ENCODE measurements at regions not wholly inside any gene's neighbourhood (a gene's known extent, or its start where the extent isn't known, plus 50 kb on each side); places are given as distances from the start of the nearest gene placed in this dataset.
A peak's percentile ranks its signal among the peaks of the same experiment; 100 is the strongest.
"Not testable (repeated sequence)": the region's sequence is repeated elsewhere in the genome, so short reads cannot be mapped to it uniquely, and the experiment has no call there.

DNA sequence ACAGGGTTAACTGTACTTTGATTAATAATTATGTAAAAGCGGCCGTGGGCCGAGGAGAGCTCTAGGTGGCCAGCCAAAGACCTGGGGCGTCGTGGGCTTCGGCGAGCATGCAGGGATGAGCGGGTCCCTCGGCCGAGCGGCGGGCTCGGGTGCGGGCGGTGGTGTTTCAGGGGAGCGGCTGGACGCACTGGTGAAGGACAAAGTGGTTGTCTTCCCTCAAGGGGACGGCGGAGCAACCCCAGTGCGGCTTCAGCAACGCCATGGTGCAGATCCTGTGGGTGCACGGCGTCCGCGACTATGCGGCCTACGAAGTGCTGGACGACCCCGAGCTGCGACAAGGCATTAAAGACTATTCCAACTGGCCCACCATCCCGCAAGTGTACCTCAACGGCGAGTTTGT, 103.0 kb upstream of the C1GALT1C1 start:
- no peaks in the 10 kb centered on the region for H3K9me3 ChIP-seq (ENCODE audit: control insufficient read depth, insufficient read depth, low read depth, low read length)

DNA sequence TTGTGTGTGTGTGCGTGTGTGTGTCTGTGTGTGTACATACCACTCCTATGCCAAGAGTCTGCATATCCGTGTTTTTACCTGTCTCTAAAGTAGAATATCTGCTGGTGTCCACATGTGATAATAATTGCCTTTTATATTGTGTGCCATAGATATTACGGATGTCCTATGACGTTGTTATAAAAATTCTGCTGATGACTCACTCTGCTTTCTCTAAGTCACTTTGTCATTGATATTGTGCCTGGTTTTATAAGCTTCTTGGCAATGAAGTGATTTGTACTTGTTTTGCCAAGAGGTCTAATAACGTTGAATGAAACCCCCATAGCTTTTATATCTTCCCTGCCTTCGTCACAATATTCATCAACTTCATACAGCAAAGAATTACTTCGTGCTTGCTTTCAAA, 102.6 kb upstream of the C1GALT1C1 start:
- no peak overlapping the region for H2AFZ ChIP-seq (ENCODE audit: low read length)
- DNase-seq (ENCODE audit: low read depth in 2 of 2): peak in 1 of 2 donors; percentile 20
- H3K27ac ChIP-seq (ENCODE audit: insufficient read depth, low read length): no peak overlapping the region

More for the DNA sequence above, 103.0 kb upstream of the C1GALT1C1 start:
- Histone ChIP-seq H3K27ac (ENCODE audit: insufficient read depth, low read length) (no peak overlapping the region), H3K36me3 (ENCODE audit: control insufficient read depth, insufficient read depth, low read length) (no peaks in the 10 kb centered on the region), H4K20me1 (ENCODE audit: control insufficient read depth, extremely low read depth, insufficient read depth, low read length) (no peaks in the 10 kb centered on the region), H3K79me2 (ENCODE audit: control insufficient read depth, insufficient read depth, low read length) (no peaks in the 10 kb centered on the region), H3K4me3 (replicated peaks in 1 of 4; ENCODE audit: control extremely low read depth in 1 of 4, insufficient read depth in 1 of 4, low read depth in 3 of 4, low read length in 4 of 4) (no peak overlapping the region), H3K4me2 (ENCODE audit: extremely low read depth, insufficient read depth, low read length) (no peak overlapping the region), H3K9ac (ENCODE audit: insufficient read depth, low read length) (no peak overlapping the region), H3K4me1 (ENCODE audit: control insufficient read depth, extremely low read depth, insufficient read depth, low read length) (no peaks in the 10 kb centered on the region), H3K27me3 (ENCODE audit: control insufficient read depth, insufficient read depth, low read length) (no peaks in the 10 kb centered on the region), H2AFZ (ENCODE audit: low read length) (no peak overlapping the region)
- DNase-seq (ENCODE audit: low read depth in 2 of 2): no peak
- no peak for TF ChIP-seq EZH2 (IDR thresholded peaks at IDR 0.05; ENCODE audit: low read length, missing control alignments)
- TF ChIP-seq, protein P1, sequence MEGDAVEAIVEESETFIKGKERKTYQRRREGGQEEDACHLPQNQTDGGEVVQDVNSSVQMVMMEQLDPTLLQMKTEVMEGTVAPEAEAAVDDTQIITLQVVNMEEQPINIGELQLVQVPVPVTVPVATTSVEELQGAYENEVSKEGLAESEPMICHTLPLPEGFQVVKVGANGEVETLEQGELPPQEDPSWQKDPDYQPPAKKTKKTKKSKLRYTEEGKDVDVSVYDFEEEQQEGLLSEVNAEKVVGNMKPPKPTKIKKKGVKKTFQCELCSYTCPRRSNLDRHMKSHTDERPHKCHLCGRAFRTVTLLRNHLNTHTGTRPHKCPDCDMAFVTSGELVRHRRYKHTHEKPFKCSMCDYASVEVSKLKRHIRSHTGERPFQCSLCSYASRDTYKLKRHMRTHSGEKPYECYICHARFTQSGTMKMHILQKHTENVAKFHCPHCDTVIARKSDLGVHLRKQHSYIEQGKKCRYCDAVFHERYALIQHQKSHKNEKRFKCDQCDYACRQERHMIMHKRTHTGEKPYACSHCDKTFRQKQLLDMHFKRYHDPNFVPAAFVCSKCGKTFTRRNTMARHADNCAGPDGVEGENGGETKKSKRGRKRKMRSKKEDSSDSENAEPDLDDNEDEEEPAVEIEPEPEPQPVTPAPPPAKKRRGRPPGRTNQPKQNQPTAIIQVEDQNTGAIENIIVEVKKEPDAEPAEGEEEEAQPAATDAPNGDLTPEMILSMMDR (conservative IDR thresholded peaks at IDR 0.05 in 1 of 2, IDR thresholded peaks at IDR 0.05 in 1 of 2; ENCODE audit: low read depth in 1 of 2, low read length in 2 of 2): no peak

DNA sequence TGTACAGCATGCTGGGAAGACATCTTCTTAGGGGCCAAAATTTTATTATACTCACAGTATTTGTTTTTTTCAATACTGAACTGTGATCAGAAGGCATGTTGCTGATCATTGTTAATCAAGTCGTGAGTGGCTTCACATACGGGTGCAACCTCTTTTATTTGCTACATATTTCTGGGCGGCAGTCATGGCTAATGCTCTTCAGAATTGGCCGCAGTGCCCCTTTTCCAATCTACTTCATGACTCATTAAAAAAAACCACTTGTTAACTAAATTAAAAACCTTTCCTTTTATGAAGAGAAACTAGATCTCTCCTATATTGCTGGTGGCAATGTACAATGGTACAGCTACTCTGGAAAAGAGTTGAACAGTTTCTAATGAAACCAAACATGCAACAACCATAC, 101.5 kb upstream of the C1GALT1C1 start:
- H3K4me1 ChIP-seq (ENCODE audit: control insufficient read depth, extremely low read depth, insufficient read depth, low read length): no peaks in the 10 kb centered on the region
- no peaks in the 10 kb centered on the region for H3K27me3 ChIP-seq (ENCODE audit: control insufficient read depth, insufficient read depth, low read length)
- no peak overlapping the region for H3K4me3 ChIP-seq (replicated peaks in 1 of 4; ENCODE audit: control extremely low read depth in 1 of 4, insufficient read depth in 1 of 4, low read depth in 3 of 4, low read length in 4 of 4)
- no peak overlapping the region for H3K4me2 ChIP-seq (ENCODE audit: extremely low read depth, insufficient read depth, low read length)
- peak in 1 of 2 donors; percentile 63 for DNase-seq (ENCODE audit: low read depth in 2 of 2)
- H4K20me1 ChIP-seq (ENCODE audit: control insufficient read depth, extremely low read depth, insufficient read depth, low read length): no peaks in the 10 kb centered on the region
- H2AFZ ChIP-seq (ENCODE audit: low read length): no peak overlapping the region
- H3K9ac ChIP-seq (ENCODE audit: insufficient read depth, low read length): no peak overlapping the region
- H3K9me3 ChIP-seq (ENCODE audit: control insufficient read depth, insufficient read depth, low read depth, low read length): no peaks in the 10 kb centered on the region
- TF ChIP-seq EZH2 (IDR thresholded peaks at IDR 0.05; ENCODE audit: low read length, missing control alignments): no peak
- TF ChIP-seq, protein P1 (conservative IDR thresholded peaks at IDR 0.05 in 1 of 2, IDR thresholded peaks at IDR 0.05 in 1 of 2; ENCODE audit: low read depth in 1 of 2, low read length in 2 of 2): no peak
- H3K79me2 ChIP-seq (ENCODE audit: control insufficient read depth, insufficient read depth, low read length): no peaks in the 10 kb centered on the region
- H3K27ac ChIP-seq (ENCODE audit: insufficient read depth, low read length): no peak overlapping the region
- no peaks in the 10 kb centered on the region for H3K36me3 ChIP-seq (ENCODE audit: control insufficient read depth, insufficient read depth, low read length)

More for the DNA sequence above, 102.6 kb upstream of the C1GALT1C1 start:
- no peaks in the 10 kb centered on the region for H3K27me3 ChIP-seq (ENCODE audit: control insufficient read depth, insufficient read depth, low read length)
- no peak for TF ChIP-seq EZH2 (IDR thresholded peaks at IDR 0.05; ENCODE audit: low read length, missing control alignments)
- TF ChIP-seq, protein P1 (conservative IDR thresholded peaks at IDR 0.05 in 1 of 2, IDR thresholded peaks at IDR 0.05 in 1 of 2; ENCODE audit: low read depth in 1 of 2, low read length in 2 of 2): no peak
- no peak overlapping the region for H3K4me2 ChIP-seq (ENCODE audit: extremely low read depth, insufficient read depth, low read length)
- H3K36me3 ChIP-seq (ENCODE audit: control insufficient read depth, insufficient read depth, low read length): no peaks in the 10 kb centered on the region
- no peak overlapping the region for H3K4me3 ChIP-seq (replicated peaks in 1 of 4; ENCODE audit: control extremely low read depth in 1 of 4, insufficient read depth in 1 of 4, low read depth in 3 of 4, low read length in 4 of 4)
- H4K20me1 ChIP-seq (ENCODE audit: control insufficient read depth, extremely low read depth, insufficient read depth, low read length): no peaks in the 10 kb centered on the region
- H3K9ac ChIP-seq (ENCODE audit: insufficient read depth, low read length): no peak overlapping the region
- no peaks in the 10 kb centered on the region for H3K4me1 ChIP-seq (ENCODE audit: control insufficient read depth, extremely low read depth, insufficient read depth, low read length)
- no peaks in the 10 kb centered on the region for H3K9me3 ChIP-seq (ENCODE audit: control insufficient read depth, insufficient read depth, low read depth, low read length)
- H3K79me2 ChIP-seq (ENCODE audit: control insufficient read depth, insufficient read depth, low read length): no peaks in the 10 kb centered on the region

DNA sequence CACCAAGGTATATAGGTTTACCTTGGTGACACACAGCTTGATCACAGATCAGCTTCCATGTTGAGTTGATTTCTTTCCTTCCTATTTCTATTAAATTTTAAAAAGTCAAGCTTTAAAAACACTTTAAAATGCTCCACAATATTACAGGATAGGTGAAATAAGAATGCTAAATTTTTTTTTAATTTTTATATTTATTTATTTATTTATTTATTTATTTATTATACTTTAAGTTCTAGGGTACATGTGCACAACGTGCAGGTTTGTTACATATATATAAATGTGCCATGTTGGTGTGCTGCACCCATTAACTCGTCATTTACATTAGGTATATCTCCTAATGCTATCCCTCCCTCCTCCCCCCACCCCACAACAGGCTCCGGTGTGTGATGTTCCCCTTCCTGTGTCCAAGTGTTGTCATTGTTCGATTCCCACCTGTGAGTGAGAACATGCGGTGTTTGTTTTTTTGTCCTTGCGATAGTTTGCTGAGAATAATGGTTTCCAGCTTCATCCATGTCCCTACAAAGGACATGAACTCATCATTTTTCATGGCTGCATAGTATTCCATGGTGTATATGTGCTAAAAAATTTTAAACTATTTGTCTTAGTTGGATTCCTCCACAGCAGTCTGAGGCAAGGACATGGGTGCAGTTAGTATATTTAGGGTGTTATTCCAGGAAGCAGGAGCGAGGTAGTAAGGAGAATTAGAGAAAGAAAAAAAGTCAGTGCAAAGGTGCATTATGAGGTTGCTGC, 99.8 kb upstream of the C1GALT1C1 start:
- not testable (repeated sequence) for H3K9ac ChIP-seq (ENCODE audit: insufficient read depth, low read length); H4K20me1 ChIP-seq (ENCODE audit: control insufficient read depth, extremely low read depth, insufficient read depth, low read length); H3K27ac ChIP-seq (ENCODE audit: insufficient read depth, low read length); H3K4me3 ChIP-seq (replicated peaks in 1 of 4; ENCODE audit: control extremely low read depth in 1 of 4, insufficient read depth in 1 of 4, low read depth in 3 of 4, low read length in 4 of 4); H3K79me2 ChIP-seq (ENCODE audit: control insufficient read depth, insufficient read depth, low read length); H3K4me2 ChIP-seq (ENCODE audit: extremely low read depth, insufficient read depth, low read length); H2AFZ ChIP-seq (ENCODE audit: low read length); H3K4me1 ChIP-seq (ENCODE audit: control insufficient read depth, extremely low read depth, insufficient read depth, low read length); H3K9me3 ChIP-seq (ENCODE audit: control insufficient read depth, insufficient read depth, low read depth, low read length); H3K27me3 ChIP-seq (ENCODE audit: control insufficient read depth, insufficient read depth, low read length); H3K36me3 ChIP-seq (ENCODE audit: control insufficient read depth, insufficient read depth, low read length); DNase-seq (ENCODE audit: low read depth in 2 of 2)
